Ecto neural progenitor cell (in vitro differentiated cells): ENCODE measurements at regions not wholly inside any gene's neighbourhood (a gene's known extent, or its start where the extent isn't known, plus 50 kb on each side); places are given as distances from the start of the nearest gene placed in this dataset.
"Not testable (repeated sequence)": the region's sequence is repeated elsewhere in the genome, so short reads cannot be mapped to it uniquely, and the experiment has no call there.

ENCODE experiments used
- DNase-seq: peaks from one replicate; pipeline ENCODE4 v3.0.0-alpha.2; 2018; ENCODE audit warnings: low spot score

GRCh38 chr10:53650794-53651193 lies 878.2 kb upstream of the MBL2 start:
- DNase-seq: no peak

- DNase-seq: not testable (repeated sequence)
Measured at GRCh38 chr10:53647221-53647620, 874.6 kb upstream of the MBL2 start.

GRCh38 chr10:53646525-53646924 lies 873.9 kb upstream of the MBL2 start:
- no peak for DNase-seq

- no peak for DNase-seq
Measured at GRCh38 chr10:53645951-53646350, 873.4 kb upstream of the MBL2 start.

- DNase-seq: no peak
Measured at GRCh38 chr10:53638006-53638405, 865.4 kb upstream of the MBL2 start.

- no peak for DNase-seq
Measured at GRCh38 chr10:53624722-53625121, 852.1 kb upstream of the MBL2 start.

- no peak for DNase-seq
Measured at GRCh38 chr10:53622201-53622600, 849.6 kb upstream of the MBL2 start.

- DNase-seq: no peak
Measured at GRCh38 chr10:53619671-53620070, 847.1 kb upstream of the MBL2 start.

- no peak for DNase-seq
Measured at GRCh38 chr10:53607691-53608090, 835.1 kb upstream of the MBL2 start.

GRCh38 chr10:53606981-53607380 lies 834.4 kb upstream of the MBL2 start:
- DNase-seq: no peak

- DNase-seq: no peak
Measured at GRCh38 chr10:53601260-53601875, 828.8 kb upstream of the MBL2 start.

- no peak for DNase-seq
Measured at GRCh38 chr10:53598914-53599313, 826.3 kb upstream of the MBL2 start.

GRCh38 chr10:53597835-53598251 lies 825.3 kb upstream of the MBL2 start:
- DNase-seq: no peak

- no peak for DNase-seq
Measured at GRCh38 chr10:53580465-53580864, 807.9 kb upstream of the MBL2 start.

- DNase-seq: no peak
Measured at GRCh38 chr10:53579773-53580172, 807.2 kb upstream of the MBL2 start.

GRCh38 chr10:53574024-53574423 lies 801.4 kb upstream of the MBL2 start:
- DNase-seq: no peak

GRCh38 chr10:53573498-53573897 lies 800.9 kb upstream of the MBL2 start:
- no peak for DNase-seq

GRCh38 chr10:53572799-53573198 lies 800.2 kb upstream of the MBL2 start:
- DNase-seq: no peak

- no peak for DNase-seq
Measured at GRCh38 chr10:53570221-53570620, 797.6 kb upstream of the MBL2 start.

GRCh38 chr10:53569455-53569854 lies 796.9 kb upstream of the MBL2 start:
- DNase-seq: no peak

GRCh38 chr10:53548664-53549063 lies 776.1 kb upstream of the MBL2 start:
- no peak for DNase-seq

- no peak for DNase-seq
Measured at GRCh38 chr10:53547364-53547763, 774.8 kb upstream of the MBL2 start.

- DNase-seq: no peak
Measured at GRCh38 chr10:53543410-53543809, 770.8 kb upstream of the MBL2 start.

- no peak for DNase-seq
Measured at GRCh38 chr10:53537508-53537907, 764.9 kb upstream of the MBL2 start.

- DNase-seq: no peak
Measured at GRCh38 chr10:53536322-53536721, 763.7 kb upstream of the MBL2 start.
